NCI-H510A (cell line): ENCODE measurements at regions not wholly inside any gene's neighbourhood (a gene's known extent, or its start where the extent isn't known, plus 50 kb on each side); places are given as distances from the start of the nearest gene placed in this dataset.
A peak's percentile ranks its signal among the peaks of the same experiment; 100 is the strongest.
"Not testable (repeated sequence)": the region's sequence is repeated elsewhere in the genome, so short reads cannot be mapped to it uniquely, and the experiment has no call there.

ENCODE experiments used
- DNase-seq: peaks from one replicate; lab custom pipeline; 2025; lab: John Stamatoyannopoulos, UW

- no peak for DNase-seq
These were observed 281.4 kb upstream of the RGS17 start for GRCh38 chr6:153412519-153412918.

- no peak for DNase-seq
These were observed 280.1 kb upstream of the RGS17 start for GRCh38 chr6:153411070-153411648.

DNA sequence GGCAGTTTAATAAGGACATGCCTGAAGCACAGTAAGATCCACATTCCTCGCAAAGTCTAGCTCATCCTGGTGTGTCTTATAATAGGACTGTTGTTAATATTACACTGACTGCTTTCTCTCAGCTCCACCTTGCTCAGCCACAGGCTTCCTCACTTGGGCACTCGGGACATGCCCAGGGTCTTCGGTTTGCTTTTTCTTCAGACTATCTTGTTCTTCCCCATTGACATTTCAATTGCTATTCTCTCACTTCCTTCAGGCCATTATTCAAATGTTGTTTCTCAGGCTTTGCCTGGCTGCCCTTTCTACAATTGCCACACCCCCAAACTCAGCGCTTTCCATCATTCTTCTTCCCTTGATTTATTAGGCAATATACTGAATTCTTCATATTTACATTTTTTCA is 274.8 kb upstream of the RGS17 start:
- DNase-seq = no peak

DNA sequence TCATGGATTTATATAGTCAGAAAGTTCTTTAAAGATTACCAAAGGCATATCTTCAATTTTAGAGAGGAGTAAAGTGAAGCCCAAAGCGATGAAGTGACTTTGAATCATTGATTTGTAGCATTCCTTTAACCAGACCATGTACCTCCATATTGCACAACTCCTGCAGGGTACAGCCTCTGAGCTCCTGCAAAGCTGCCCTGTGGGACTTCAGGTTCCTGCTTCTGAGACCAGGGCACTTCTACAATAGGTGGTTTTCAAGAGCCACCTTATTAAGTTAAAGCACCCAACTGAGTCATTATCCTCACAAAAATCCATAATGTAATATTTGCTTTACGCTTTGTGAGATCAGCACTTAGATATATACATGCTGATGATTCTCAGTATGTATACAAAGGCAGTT is 270.7 kb upstream of the RGS17 start:
- DNase-seq = no peak

DNA sequence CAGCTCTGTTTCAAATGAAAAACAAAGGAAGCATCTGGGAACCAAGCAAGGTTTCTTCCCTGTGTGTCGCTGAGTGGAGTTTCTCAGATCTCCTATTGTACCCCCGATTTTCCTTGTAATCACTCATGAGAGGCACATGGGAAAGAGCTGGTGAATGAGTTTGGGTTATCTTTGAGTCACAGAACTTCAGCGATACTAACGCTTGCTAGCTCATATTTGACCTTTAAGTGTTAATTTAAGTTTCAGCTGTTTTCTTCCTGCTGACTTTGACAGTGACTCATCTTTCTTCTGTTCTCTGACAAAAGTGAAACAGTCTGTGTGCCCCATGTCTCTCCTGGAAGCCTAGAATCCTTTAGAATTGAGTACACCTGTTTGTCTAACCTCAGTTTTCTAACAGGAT is 261.1 kb upstream of the RGS17 start:
- no peak for DNase-seq

DNA sequence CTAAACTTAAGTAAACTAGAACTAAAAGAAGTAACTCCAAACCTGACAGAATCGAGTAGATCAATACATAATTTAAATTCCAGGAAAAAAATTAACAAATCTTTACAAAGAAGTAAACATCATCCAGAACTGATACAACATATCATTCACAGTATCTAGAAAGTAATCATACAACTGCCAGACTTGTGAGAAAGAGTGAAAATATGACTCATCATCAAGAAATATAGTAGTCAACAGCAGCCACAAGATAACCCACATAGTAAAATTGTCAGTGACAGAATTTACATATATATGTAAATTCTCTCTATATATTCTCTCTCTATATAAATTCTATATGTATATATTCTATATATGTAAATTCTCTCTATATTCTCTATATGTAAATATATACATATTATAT is 242.8 kb upstream of the RGS17 start:
- no peak for DNase-seq

DNA sequence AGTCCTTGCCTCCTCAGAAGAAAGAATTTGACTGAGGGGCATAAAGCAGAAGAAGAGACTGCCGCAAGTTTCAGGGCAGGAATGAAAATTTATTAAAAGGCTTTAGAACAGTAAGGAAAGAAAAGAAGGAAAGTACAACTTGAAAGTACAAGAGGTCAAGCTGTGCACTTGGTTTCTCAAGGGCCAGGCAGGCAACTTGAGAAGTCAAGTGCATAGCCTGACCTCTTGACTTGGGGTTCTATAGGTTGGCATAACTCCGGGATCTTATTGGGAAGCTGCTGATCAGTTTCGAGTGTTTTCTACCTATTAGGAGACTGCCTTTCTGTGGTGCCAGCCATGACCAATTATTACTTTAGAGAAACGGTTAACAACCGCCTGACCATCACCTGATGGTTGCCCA is 237.0 kb upstream of the RGS17 start:
- no peak for DNase-seq

- no peak for DNase-seq
These were observed 235.9 kb upstream of the RGS17 start for GRCh38 chr6:153367021-153367420.

- DNase-seq = no peak
These were observed 226.3 kb upstream of the RGS17 start for GRCh38 chr6:153357391-153357790.

GRCh38 chr6:153340568-153340967 is 209.5 kb upstream of the RGS17 start:
- no peak for DNase-seq

DNA sequence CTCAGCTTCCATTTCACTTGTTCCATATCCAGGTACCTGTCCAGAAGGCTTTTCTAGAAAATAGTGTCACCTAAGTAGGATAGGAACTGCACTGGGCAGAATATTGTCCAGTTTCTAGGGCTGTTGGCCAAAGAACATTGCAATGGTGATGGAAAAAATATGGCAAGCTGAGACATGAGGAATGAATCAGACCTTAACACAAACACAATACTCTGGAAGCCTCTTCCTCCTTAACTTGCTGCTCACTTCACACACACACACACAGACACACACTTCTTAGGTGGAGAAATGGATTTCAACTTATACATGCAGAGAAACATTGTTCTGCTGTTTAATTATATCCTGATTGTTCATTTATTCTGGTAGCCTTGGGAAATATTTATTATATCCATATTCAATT is 203.0 kb upstream of the RGS17 start:
- DNase-seq = no peak

- DNase-seq = not testable (repeated sequence)
These were observed 200.1 kb upstream of the RGS17 start for GRCh38 chr6:153331221-153331620.

DNA sequence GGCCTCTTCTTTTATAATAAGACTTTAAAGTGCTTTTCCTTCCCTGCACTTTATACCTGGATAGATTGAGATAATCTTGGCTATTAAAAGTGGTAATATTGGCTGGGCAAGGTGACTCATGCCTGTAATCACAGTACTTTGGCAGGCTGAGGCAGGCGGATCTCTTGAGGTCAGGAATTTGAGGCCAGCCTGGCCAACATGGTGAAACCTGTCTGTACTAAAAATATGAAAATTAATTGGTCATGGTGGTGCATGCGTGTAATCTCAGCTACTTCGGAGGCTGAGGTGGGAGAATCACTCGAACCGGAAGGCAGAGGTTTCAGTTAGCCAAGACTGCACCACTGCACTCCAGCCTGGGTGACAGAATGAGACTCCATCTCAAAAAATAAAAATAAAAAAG is 197.1 kb upstream of the RGS17 start:
- DNase-seq = no peak

DNA sequence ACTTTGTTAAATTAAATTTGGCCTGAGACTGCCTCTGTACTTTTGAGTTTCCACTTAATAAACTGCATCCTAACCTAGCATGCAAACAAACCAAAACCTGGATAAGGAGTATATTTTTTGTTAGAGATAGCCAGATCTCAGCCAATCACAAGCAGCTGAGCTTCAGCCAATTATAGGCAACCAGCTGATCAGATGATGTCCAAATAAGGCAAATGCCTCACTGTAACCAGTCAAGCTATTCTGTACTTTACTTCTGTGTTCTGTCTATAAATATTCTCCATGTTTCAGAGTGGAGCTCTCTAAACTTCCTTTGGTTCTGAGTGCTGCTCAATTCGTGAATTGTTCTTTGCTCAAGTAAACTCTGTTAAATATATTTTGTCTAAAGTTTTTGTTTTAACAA is 194.6 kb upstream of the RGS17 start:
- no peak for DNase-seq

GRCh38 chr6:153312634-153313033 is 181.6 kb upstream of the RGS17 start:
- DNase-seq = peak; percentile 26

DNA sequence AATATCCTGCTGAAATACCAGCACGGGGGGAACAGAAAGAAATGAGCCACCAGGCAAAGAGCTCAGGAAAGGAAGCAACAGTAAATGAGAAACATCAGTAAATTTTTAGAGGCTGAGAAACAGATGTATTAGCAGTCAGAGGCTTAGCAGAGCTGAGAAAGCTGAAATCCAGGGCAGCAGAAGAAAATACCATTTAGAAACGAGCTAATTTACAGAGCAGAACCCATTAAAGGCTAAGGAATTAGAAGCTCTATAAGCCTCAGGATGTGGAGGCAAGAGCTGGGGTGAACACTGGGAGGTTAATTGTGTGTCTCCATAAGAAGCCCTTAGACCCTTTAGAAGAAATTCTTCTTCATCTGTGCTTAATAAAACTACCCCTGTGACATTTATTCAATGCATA is 178.6 kb upstream of the RGS17 start:
- DNase-seq = no peak

- no peak for DNase-seq
These were observed 171.1 kb upstream of the RGS17 start for GRCh38 chr6:153302133-153302532.

- DNase-seq = no peak
These were observed 170.5 kb upstream of the RGS17 start for GRCh38 chr6:153301602-153302001.

DNA sequence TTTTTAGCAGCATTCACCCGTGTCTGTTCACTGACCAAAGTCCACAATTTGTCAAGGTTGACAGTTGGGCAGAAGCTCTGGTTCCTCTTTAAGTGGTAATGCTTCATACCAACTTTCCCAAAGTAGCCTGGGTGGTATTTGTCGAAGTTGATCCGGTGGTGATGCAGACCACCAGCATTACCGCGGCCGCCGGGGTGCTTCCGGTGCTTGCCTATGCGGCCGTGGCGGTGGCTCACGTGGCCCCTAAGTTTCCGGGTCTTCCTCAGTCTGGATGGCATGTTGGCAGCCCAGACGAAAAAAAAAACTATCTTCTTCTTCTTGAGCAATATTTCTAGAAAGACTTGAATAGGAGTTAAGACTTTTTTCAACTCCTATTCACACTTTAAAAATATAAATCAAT is 151.4 kb upstream of the RGS17 start:
- DNase-seq = not testable (repeated sequence)

- no peak for DNase-seq
These were observed 144.9 kb upstream of the RGS17 start for GRCh38 chr6:153275997-153276396.

DNA sequence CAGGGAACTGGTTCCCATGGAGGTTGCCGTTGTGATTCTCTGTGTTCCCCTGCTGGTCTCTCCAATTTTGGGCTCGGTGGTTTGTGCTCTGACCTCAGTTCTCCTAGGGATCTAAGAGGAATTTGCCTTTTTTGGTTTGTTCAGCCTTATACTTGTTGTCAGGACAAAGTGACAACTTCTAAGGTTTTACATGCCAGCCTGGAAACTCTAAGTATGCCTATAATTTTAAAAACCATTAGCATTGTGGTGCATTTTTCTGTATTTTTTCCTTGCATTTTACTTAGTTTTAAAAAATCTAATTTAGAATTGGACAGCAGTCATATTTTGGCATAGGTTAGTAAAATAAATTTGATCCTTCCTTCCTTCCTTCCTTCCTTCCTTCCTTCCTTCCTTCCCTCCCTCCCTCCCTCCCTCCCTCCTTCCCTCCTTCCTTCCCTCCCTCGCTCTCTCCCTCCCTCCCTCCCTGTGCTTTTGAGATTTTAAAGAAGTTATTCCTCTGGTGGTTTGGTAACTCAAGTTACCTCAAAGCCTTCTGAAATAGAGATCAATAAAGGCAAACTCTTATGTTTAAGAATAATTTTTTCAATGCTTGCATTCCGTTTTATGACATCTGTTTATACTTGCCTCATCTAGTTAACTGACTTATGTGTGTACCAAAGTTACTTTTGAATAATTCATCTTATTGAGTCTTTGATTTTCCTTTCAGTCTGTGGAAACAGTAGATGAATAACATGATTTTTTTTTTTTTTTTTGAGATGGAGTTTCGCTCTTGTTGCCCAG is 141.3 kb upstream of the RGS17 start:
- no peak for DNase-seq

DNA sequence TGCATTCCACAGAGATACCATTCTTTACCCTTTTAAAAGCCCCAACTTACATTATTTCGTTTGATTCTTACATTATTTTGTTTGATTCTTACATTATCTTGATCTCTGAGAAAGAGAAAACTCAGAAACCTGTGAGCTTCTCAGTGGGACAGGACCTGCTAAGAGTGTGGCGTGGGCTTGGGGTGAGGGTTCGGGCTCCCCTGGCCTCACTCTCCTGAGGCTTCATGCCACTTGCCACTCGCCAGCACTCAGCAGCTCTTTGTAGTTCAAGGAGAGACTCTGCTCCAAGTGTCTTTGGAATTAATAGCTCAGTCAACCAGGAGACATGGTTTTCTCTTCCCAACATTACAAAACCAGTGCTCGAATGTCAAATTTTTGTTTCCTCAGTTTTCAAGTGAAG is 132.4 kb upstream of the RGS17 start:
- DNase-seq = no peak

- no peak for DNase-seq
These were observed 120.2 kb upstream of the RGS17 start for GRCh38 chr6:153251326-153251725.

DNA sequence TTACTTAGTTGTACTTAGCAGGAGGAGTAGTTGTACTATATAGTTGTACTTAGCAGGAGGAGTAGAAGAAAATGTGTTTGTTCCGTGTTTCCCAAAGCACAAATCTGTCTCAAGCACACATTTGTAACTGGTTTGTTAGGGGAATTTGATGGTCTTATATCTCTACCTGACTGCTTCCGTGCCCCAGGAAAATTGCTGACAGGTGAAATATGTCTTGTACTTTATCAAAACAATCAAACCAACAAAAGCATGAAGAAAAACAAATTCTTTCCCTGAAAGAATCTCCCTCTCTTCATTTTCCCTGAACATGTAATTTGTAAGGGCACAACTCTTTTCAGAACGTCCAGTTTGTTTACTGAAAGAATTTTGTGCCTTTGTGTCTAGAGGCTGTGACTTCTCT is 106.6 kb upstream of the RGS17 start:
- DNase-seq = no peak
